Kidney (tissue), 13 donors: ENCODE measurements at regions not wholly inside any gene's neighbourhood (a gene's known extent, or its start where the extent isn't known, plus 50 kb on each side); places are given as distances from the start of the nearest gene placed in this dataset.

Source experiments
- DNase-seq, 5 donors: peaks; one replicate each; pipeline ENCODE4 v3.0.0-alpha.2; 2013 to 2020
- FAIRE-seq: peaks from 2 replicates; lab custom pipeline; 2012; peaks lifted over from hg19 to GRCh38; lab: Jason Lieb, UNC
- H3K27ac ChIP-seq, 2 donors: one replicate each; pipeline ENCODE4 v1.7.0; 2013; ENCODE audit warnings: low read depth in 2 of 2, low read length in 2 of 2, inconsistent platforms in 1 of 2
- H3K27me3 ChIP-seq: one replicate; pipeline ENCODE4 v1.7.1; 2013; ENCODE audit warnings: low read length, inconsistent platforms; ENCODE audit not compliant: control insufficient read depth, insufficient read depth
- H3K36me3 ChIP-seq, 3 donors: one replicate each; pipeline versions ENCODE4 v1.7.0 to v1.7.1; 2013; ENCODE audit warnings: low read length in 3 of 3, control low read depth in 1 of 3, inconsistent platforms in 1 of 3; ENCODE audit not compliant: insufficient read depth in 3 of 3, control insufficient read depth in 2 of 3
- H3K4me1 ChIP-seq, 3 donors: one replicate each; pipeline versions ENCODE4 v1.7.0 to v1.7.1; 2013; ENCODE audit warnings: low read length in 3 of 3, inconsistent platforms in 1 of 3, low read depth in 1 of 3; ENCODE audit not compliant: control insufficient read depth in 2 of 3, insufficient read depth in 2 of 3
- H3K4me3 ChIP-seq, 3 donors: one replicate each; pipeline versions ENCODE4 v1.7.0 to v1.8.1; 2013; ENCODE audit warnings: low read length in 3 of 3, control low read depth in 1 of 3, inconsistent platforms in 1 of 3
- H3K9ac ChIP-seq, 3 donors: one replicate each; pipeline versions ENCODE4 v1.7.0 to v1.7.1; 2013; ENCODE audit warnings: low read length in 3 of 3, control low read depth in 1 of 3, inconsistent platforms in 1 of 3
- H3K9me3 ChIP-seq, 3 donors: one replicate each; pipeline versions ENCODE4 v1.7.0 to v1.7.1; 2013; ENCODE audit warnings: low read length in 3 of 3, control low read depth in 1 of 3, inconsistent platforms in 1 of 3; ENCODE audit not compliant: control insufficient read depth in 2 of 3, insufficient read depth in 1 of 3
- intact Hi-C: fragments of 100-400 bp; cut with DNase I; formaldehyde crosslinking; loops from one replicate; pipeline ENCODE4 v1.11.1; 2022
- TF ChIP-seq, protein P1 (sequence below): IDR thresholded peaks from 3 replicates; pipeline ENCODE4 v1.5.1; 2012; ENCODE audit warnings: mild to moderate bottlenecking, moderate library complexity, borderline replicate concordance; ENCODE audit not compliant: insufficient read depth; ENCODE audit errors: extremely low read depth
- donor health status: control.
- donor health status: control.
- donor health status: control.
- donor health status: control.
- donor health status: control.
- donor health status: DM: yes; HTN: yes; CAD: no.
- donor health status: Normal renal cell carcinoma (clear cell type).

DNA sequence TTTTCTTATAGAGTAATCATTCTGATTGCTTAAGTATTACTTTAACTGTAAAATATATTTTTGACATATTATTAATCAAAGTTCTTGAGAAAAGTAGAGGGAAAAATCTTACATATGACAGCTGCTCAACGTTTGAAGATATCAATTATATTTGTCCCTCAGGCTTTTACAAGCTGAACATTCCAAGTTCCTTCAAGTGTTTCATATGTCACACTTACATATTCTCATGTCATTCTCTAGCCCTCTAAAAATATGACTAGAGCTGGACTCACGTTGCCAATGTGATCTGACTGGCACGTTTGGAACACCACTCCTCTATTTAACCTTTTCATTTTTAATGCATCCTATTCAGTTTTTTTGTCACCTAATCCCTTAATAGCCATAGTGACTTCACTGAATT, 492.9 kb downstream of the PCDH18 start:
- FAIRE-seq (no peak), DNase-seq (no peak)
- no peaks in the 10 kb centered on the region for H3K36me3 ChIP-seq
- no peaks in the 10 kb centered on the region for H3K27me3 ChIP-seq
- intact Hi-C loops = no loop called here
- no peak overlapping the region for H3K4me3 ChIP-seq
- no peak overlapping the region for H3K9ac ChIP-seq
- TF ChIP-seq, protein P1, sequence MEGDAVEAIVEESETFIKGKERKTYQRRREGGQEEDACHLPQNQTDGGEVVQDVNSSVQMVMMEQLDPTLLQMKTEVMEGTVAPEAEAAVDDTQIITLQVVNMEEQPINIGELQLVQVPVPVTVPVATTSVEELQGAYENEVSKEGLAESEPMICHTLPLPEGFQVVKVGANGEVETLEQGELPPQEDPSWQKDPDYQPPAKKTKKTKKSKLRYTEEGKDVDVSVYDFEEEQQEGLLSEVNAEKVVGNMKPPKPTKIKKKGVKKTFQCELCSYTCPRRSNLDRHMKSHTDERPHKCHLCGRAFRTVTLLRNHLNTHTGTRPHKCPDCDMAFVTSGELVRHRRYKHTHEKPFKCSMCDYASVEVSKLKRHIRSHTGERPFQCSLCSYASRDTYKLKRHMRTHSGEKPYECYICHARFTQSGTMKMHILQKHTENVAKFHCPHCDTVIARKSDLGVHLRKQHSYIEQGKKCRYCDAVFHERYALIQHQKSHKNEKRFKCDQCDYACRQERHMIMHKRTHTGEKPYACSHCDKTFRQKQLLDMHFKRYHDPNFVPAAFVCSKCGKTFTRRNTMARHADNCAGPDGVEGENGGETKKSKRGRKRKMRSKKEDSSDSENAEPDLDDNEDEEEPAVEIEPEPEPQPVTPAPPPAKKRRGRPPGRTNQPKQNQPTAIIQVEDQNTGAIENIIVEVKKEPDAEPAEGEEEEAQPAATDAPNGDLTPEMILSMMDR = no peak
- H3K27ac ChIP-seq = no peak overlapping the region
- no peaks in the 10 kb centered on the region for H3K4me1 ChIP-seq
- no peaks in the 10 kb centered on the region for H3K9me3 ChIP-seq

DNA sequence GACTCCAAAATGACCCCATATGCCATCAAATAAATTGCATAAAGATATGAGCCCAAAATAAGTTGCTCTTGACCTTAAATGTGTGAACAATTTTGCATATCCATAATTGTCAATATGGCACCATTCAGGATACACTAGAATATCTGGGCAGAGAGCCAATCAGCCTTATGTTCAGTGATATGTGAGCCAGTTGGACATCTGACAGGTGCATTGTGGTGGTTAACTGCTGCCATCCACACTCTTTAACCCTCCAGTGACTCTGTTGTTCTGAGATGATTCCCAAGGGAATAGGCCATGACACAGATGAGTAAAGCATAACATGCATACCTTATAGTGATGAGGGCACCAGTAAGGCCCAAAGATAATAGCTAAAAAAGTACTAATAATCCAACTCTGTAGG, 500.1 kb downstream of the PCDH18 start:
- TF ChIP-seq, protein P1 = no peak
- Histone ChIP-seq H3K9me3 (no peaks in the 10 kb centered on the region), H3K4me1 (no peaks in the 10 kb centered on the region), H3K27ac (no peak overlapping the region), H3K4me3 (no peak overlapping the region), H3K27me3 (no peaks in the 10 kb centered on the region), H3K36me3 (no peaks in the 10 kb centered on the region), H3K9ac (no peak overlapping the region)
- peak in 1 of 5 donors; percentile 4 for DNase-seq
- intact Hi-C loops = no loop called here
- no peak for FAIRE-seq

DNA sequence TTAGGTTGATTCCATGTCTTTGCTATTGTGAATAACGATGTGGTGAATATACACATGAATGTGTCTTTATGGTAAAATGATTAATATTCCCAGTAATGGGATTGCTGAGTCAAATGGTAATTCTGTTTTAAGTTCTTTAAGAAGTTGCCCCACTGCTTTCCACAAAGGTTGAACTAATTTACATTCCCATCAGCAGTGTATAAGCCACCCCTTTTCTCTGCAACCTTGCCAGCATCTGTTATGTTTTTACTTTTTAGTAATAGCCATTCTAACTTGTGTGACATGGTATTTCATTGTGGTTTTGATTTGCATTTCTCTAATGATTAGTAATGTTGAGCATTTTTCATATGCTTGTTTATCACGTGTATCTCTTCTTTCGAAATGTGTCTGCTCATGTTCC, 503.3 kb downstream of the PCDH18 start:
- intact Hi-C loops = no loop called here
- TF ChIP-seq, protein P1 = no peak
- FAIRE-seq (no peak), DNase-seq (no peak)
- Histone ChIP-seq H3K9me3 (no peaks in the 10 kb centered on the region), H3K27me3 (no peaks in the 10 kb centered on the region), H3K36me3 (no peaks in the 10 kb centered on the region), H3K9ac (no peak overlapping the region), H3K4me1 (no peaks in the 10 kb centered on the region), H3K4me3 (no peak overlapping the region), H3K27ac (no peak overlapping the region)

DNA sequence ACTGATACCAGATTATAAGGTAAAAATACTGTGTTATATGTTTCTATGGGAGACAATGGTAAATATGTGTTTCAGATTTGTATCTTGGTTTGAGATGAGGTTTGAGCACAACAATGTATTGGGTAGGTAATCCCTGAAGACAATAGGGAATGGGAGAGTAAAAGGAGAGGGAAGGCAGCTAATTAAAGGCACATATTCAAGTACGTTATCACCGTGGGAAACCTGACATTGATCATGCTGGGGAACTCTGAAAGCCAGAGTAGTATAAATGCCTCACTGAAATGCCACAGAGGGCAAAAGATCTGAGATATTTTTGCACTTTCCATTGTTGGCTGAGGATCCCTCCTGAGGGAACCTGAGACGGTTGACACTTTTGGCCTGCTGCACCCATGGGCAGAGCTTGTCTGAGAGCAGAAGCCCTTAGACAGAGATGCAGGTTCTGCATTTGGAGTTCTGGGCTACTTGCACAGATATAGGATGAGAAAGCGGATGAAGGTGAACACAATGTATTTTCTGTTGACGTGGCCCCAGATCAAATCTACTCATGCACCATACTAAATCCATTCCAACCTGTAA, 506.7 kb downstream of the PCDH18 start:
- TF ChIP-seq, protein P1 = no peak
- no peaks in the 10 kb centered on the region for H3K9me3 ChIP-seq
- H3K4me1 ChIP-seq = no peaks in the 10 kb centered on the region
- DNase-seq (no peak), FAIRE-seq (no peak)
- no peak overlapping the region for H3K4me3 ChIP-seq
- H3K36me3 ChIP-seq = no peaks in the 10 kb centered on the region
- no peak overlapping the region for H3K27ac ChIP-seq
- intact Hi-C loops = no loop called here
- no peak overlapping the region for H3K9ac ChIP-seq
- H3K27me3 ChIP-seq = no peaks in the 10 kb centered on the region
